ENCODE measurements at regions not wholly inside any gene's neighbourhood (a gene's known extent, or its start where the extent isn't known, plus 50 kb on each side); places are given as distances from the start of the nearest gene placed in this dataset.
A peak's percentile ranks its signal among the peaks of the same experiment; 100 is the strongest.
"Not testable (repeated sequence)": the region's sequence is repeated elsewhere in the genome, so short reads cannot be mapped to it uniquely, and the experiment has no call there.

GRCh38 chr1:38746941-38747600 is 112.5 kb downstream of the RRAGC start:
- DNase-seq (ENCODE audit: low spot score): no peak

DNA sequence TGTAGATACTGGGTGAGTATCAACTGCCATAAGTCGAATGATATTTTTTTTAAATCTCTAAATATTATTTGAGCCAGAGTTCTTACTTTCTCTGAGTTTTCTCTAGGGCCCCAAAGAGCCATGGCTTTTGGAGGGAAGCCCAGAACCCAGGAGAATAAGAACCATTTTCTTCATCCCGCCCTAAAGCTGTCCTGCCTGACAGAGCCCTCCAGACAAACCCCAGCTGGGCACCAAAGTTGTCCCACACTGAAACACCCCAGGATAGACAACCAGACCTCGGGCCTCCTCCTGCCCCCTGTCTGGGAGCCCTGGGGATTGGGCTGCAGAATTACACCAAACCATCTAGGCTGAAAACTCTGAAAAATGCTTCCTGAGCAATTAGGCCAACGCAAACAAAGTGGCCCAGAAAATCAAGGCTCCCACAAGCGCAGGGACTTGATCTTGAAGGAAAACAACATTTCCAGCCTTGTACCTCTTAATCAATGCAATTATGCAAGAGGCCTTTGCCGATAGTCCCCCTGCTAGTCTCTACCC is 113.1 kb downstream of the RRAGC start:
- no peak for DNase-seq (ENCODE audit: low spot score)

GRCh38 chr1:38745476-38746401 is 113.8 kb downstream of the RRAGC start:
- no peak for DNase-seq (ENCODE audit: low spot score)

GRCh38 chr1:38744452-38745350 is 114.9 kb downstream of the RRAGC start:
- DNase-seq (ENCODE audit: low spot score): no peak

GRCh38 chr1:38743184-38743583 is 116.4 kb downstream of the RRAGC start:
- no peak for DNase-seq (ENCODE audit: low spot score)

DNA sequence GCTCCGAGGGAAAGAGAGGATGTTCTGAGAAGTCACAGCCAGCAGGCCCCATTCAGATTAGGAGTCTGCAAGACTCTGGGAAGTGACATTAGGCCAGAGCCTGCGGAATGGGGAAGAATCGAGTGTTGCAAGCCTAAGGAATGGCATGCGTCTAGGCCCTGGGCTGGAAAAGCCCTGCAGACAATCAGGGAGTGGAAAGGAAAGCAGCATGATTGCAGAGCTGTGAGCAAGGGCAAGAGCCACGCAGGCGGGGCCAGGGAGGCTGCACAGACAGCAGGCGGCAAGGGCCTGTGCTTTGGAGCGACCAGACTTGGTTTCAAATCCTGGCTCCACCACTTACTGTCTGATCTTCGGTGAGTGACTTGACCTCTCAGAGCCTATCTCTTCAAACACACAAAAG is 118.2 kb downstream of the RRAGC start:
- DNase-seq (ENCODE audit: low spot score): peak; percentile 66

- DNase-seq (ENCODE audit: low spot score): no peak
Measured at GRCh38 chr1:38740487-38740886, 119.1 kb downstream of the RRAGC start.

GRCh38 chr1:38738207-38738606 is 121.4 kb downstream of the RRAGC start:
- DNase-seq (ENCODE audit: low spot score): no peak

DNA sequence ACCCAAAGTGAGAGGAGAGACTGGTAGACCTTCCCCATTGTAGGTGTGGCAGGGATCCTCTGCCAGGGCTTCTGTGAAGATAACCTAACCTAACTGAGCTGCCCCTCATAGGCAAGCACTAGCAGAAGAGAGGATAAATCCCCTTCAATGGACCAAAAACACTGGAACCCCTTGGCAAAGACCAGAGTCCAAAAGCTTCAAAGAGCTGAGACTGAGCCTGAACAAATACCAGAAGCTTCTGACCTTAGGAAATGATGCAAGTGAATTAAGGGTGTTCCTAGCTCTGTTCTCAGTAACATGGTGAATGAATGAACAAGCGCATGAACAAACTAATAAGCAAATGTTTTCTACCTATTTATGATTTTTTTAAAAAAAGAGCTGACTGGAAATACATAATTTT is 123.2 kb downstream of the RRAGC start:
- no peak for DNase-seq (ENCODE audit: low spot score)

DNA sequence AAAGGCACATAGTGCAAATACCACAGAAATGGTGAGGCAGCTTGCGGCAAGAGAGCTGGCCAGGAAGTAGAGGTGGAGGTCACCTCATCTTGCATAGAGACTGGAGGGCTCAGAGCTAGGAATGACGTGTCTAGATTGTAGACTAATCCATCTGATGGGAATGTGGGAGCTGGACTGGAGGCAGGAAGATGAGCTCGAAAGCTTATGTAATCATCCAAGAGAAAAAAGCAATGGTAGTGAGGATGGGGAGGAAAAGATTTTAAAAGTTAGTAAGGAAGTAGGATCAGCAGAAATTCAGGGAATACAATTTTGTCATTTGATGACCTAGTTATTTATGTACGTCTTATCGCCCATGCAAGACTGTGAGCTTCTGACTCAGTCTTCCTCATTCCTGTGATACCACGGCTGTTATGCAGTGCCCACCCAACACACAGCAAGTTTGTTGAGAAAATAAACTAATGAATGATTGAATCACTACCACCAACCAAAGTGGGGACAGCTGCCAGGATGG is 123.9 kb downstream of the RRAGC start:
- no peak for DNase-seq (ENCODE audit: low spot score)

DNA sequence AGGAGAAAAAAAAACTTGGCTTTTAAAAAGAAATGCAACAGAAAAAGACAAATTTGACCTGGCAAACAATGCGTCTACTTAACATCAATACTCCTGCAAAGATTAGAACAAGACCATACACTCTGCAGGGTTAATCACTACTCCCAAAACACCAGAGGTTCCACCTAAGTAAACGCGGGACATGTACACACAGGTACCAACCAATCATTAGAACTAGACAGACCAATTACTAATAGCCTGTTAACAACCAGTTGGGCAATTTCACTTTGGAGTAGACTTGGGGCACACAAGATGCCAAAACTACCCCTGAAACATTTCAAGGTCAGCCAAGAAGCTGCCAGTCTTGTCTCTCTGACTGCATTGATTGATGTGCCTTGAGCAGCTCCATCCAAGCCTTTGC is 125.8 kb downstream of the RRAGC start:
- no peak for DNase-seq (ENCODE audit: low spot score)

GRCh38 chr1:38730511-38731397 is 128.8 kb downstream of the RRAGC start:
- no peak for DNase-seq (ENCODE audit: low spot score)

- DNase-seq (ENCODE audit: low spot score): no peak
Measured at GRCh38 chr1:38728585-38728908, 131.0 kb downstream of the RRAGC start.

- no peak for DNase-seq (ENCODE audit: low spot score)
Measured at GRCh38 chr1:38727684-38728584, 131.6 kb downstream of the RRAGC start.

GRCh38 chr1:38725321-38725961 is 134.1 kb downstream of the RRAGC start:
- not testable (repeated sequence) for DNase-seq (ENCODE audit: low spot score)

DNA sequence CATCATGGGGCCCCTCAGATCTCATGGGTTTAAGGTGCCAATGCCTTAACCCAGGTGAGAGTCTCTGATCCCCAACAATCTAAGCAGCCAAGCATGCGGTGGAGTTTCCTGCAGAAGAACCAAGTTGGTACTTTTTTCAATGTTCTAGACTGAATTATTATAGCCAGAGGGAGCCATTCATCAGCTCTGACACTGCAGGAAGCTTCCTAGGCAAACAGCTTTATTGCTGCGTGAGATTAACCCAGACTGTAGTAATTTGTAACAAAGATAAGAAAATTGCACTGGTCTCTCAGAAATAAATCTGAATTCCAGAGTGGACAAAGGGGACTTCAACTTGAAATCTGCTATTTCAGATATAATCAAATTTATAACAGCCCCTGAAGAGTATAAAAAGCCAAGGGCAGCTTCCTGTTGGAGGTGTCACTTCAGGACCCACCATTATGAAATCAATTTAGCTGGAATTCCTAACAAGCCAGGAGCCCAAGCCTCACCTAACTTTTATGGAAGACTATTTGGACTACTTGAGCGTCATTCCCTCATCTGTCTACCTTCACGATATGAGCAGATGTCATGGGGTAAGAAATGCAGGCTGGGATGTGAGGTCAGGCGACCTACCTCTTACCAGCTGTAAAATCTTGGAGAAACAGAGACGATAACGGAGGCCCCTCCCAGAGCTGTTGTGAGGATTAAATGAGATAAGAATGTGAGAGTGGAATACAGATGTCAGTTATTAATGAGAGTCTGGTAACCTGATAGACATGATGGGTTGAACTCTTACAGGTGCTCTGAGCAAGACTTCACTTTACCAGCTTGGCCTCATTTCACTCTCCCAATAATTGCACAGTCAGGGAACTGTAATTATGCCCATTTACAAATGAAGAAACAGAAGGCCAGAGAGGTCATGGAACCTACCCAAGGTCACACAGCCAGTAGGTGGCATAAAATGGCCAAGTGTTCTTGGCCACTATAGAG is 135.1 kb downstream of the RRAGC start:
- DNase-seq (ENCODE audit: low spot score): no peak

- DNase-seq (ENCODE audit: low spot score): no peak
Measured at GRCh38 chr1:38721816-38722215, 137.8 kb downstream of the RRAGC start.

DNA sequence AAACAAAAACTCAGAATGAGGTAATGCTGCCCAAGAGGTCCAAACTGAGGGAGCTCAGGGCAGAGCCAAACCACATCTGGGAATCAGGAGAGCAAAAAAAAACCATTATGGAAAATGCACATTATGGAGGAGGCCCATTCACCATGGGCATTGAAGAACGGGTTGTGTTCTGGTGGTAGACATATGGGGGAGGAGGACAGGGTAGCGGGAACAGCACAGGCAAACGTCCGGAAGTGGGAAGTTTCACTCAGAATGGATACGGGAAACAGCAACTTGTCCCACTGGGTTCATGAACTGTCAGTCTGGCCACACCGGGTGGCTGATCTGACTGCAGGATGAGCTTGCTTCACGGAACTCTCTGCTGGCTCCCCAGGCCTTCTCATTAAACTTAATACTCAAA is 139.7 kb downstream of the RRAGC start:
- DNase-seq (ENCODE audit: low spot score): no peak

Data from AG20443 (cell line).